ENCODE measurements at regions not wholly inside any gene's neighbourhood (a gene's known extent, or its start where the extent isn't known, plus 50 kb on each side); places are given as distances from the start of the nearest gene placed in this dataset.

GRCh38 chr4:119841361-119841760, 212.8 kb upstream of the PDE5A start:
- Histone ChIP-seq H3K9ac (no peak overlapping the region), H3K27me3 (ENCODE audit: insufficient read depth, low read depth) (no peaks in the 10 kb centered on the region), H3K79me2 (ENCODE audit: insufficient read depth, low read depth) (no peaks in the 10 kb centered on the region), H4K20me1 (ENCODE audit: insufficient read depth) (no peaks in the 10 kb centered on the region), H3K4me1 (ENCODE audit: low read depth, poor library complexity, severe bottlenecking) (no peaks in the 10 kb centered on the region), H3K27ac (no peak overlapping the region), H3K4me2 (no peak overlapping the region), H2AFZ (ENCODE audit: low read depth) (no peak overlapping the region), H3K4me3 (IDR thresholded peaks at IDR 0.05; ENCODE audit: insufficient read depth, low read depth, low read length) (no peak overlapping the region), H3K36me3 (ENCODE audit: insufficient read depth) (no peaks in the 10 kb centered on the region)
- no peak for TF ChIP-seq CTCF (conservative IDR thresholded peaks at IDR 0.05; ENCODE audit: low read depth, low read length)

- Histone ChIP-seq H3K4me1 (ENCODE audit: low read depth, poor library complexity, severe bottlenecking) (no peaks in the 10 kb centered on the region), H3K79me2 (ENCODE audit: insufficient read depth, low read depth) (no peaks in the 10 kb centered on the region), H3K9ac (no peak overlapping the region), H2AFZ (ENCODE audit: low read depth) (no peak overlapping the region), H3K4me3 (IDR thresholded peaks at IDR 0.05; ENCODE audit: insufficient read depth, low read depth, low read length) (no peak overlapping the region), H3K27ac (no peak overlapping the region), H3K36me3 (ENCODE audit: insufficient read depth) (no peaks in the 10 kb centered on the region), H4K20me1 (ENCODE audit: insufficient read depth) (no peaks in the 10 kb centered on the region), H3K27me3 (ENCODE audit: insufficient read depth, low read depth) (no peaks in the 10 kb centered on the region), H3K4me2 (no peak overlapping the region)
- TF ChIP-seq CTCF (conservative IDR thresholded peaks at IDR 0.05; ENCODE audit: low read depth, low read length) = no peak
Measured at GRCh38 chr4:119835613-119835910, 207.0 kb upstream of the PDE5A start.

- Histone ChIP-seq H4K20me1 (ENCODE audit: insufficient read depth) (no peaks in the 10 kb centered on the region), H3K4me2 (no peak overlapping the region), H3K9ac (no peak overlapping the region), H3K4me3 (IDR thresholded peaks at IDR 0.05; ENCODE audit: insufficient read depth, low read depth, low read length) (no peak overlapping the region), H3K79me2 (ENCODE audit: insufficient read depth, low read depth) (no peaks in the 10 kb centered on the region), H3K27me3 (ENCODE audit: insufficient read depth, low read depth) (no peaks in the 10 kb centered on the region), H2AFZ (ENCODE audit: low read depth) (no peak overlapping the region), H3K4me1 (ENCODE audit: low read depth, poor library complexity, severe bottlenecking) (no peaks in the 10 kb centered on the region), H3K27ac (no peak overlapping the region), H3K36me3 (ENCODE audit: insufficient read depth) (no peaks in the 10 kb centered on the region)
- TF ChIP-seq CTCF (conservative IDR thresholded peaks at IDR 0.05; ENCODE audit: low read depth, low read length) = no peak
Measured at GRCh38 chr4:119834906-119835612, 206.5 kb upstream of the PDE5A start.

- H3K79me2 ChIP-seq (ENCODE audit: insufficient read depth, low read depth) = no peaks in the 10 kb centered on the region
- no peak for TF ChIP-seq CTCF (conservative IDR thresholded peaks at IDR 0.05; ENCODE audit: low read depth, low read length)
Measured at GRCh38 chr4:119833611-119834010, 205.0 kb upstream of the PDE5A start.

More at GRCh38 chr4:119833611-119834010, 205.0 kb upstream of the PDE5A start:
- Histone ChIP-seq H3K9ac (no peak overlapping the region), H3K27ac (no peak overlapping the region), H3K4me3 (IDR thresholded peaks at IDR 0.05; ENCODE audit: insufficient read depth, low read depth, low read length) (no peak overlapping the region), H3K4me1 (ENCODE audit: low read depth, poor library complexity, severe bottlenecking) (no peaks in the 10 kb centered on the region), H3K36me3 (ENCODE audit: insufficient read depth) (no peaks in the 10 kb centered on the region), H3K4me2 (no peak overlapping the region), H2AFZ (ENCODE audit: low read depth) (no peak overlapping the region), H3K27me3 (ENCODE audit: insufficient read depth, low read depth) (no peaks in the 10 kb centered on the region), H4K20me1 (ENCODE audit: insufficient read depth) (no peaks in the 10 kb centered on the region)
